IPS DF 19.7 (cell line): ENCODE measurements at regions not wholly inside any gene's neighbourhood (a gene's known extent, or its start where the extent isn't known, plus 50 kb on each side); places are given as distances from the start of the nearest gene placed in this dataset.
"Not testable (repeated sequence)": the region's sequence is repeated elsewhere in the genome, so short reads cannot be mapped to it uniquely, and the experiment has no call there.

Experiments
- DNase-seq: peaks from one replicate; pipeline ENCODE4 v3.0.0-alpha.2; 2013; ENCODE audit warnings: low read depth, low spot score

DNA sequence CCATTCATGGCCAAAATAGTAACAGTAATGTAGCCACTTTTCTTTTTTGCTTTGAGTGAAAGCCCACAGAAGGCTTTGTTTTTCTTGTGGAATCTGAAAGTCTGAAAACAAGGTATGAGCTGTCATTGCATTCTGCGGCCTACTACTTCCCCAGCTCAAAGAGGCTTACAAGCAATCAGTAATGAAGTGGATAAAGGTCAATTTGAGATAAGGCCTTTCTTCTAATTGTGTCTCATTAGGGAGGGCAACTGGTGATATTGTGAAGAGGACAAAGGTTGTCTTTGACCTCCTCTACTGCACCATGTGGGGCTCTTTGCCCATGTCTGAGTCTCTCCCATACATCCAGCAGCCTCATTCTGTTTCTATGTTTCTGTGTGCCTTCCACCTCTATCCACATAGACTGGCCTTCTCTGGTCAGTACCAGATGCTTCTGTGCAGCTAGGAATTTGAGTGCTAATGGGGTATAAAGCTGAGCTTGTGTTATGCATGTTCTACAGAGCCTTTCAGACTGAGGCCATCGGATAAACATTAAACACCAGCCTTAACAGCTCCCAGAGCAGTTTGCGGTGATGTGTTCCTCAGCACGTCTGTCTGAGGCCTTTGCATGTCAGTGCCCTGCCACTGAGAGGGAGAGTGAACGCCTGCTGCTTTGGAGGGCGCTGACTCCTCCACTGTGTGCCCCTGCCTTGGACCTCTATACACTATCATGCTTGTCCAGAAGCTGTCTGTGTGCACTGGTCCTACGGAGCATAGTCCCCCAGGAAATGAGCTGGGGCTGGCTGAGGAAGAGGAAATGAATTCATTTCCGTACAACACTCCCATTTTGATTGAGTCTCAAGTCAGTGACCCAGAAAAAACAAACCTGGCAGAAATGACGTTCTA lies 80.2 kb downstream of the SH2D1A start:
- no peak for DNase-seq

DNA sequence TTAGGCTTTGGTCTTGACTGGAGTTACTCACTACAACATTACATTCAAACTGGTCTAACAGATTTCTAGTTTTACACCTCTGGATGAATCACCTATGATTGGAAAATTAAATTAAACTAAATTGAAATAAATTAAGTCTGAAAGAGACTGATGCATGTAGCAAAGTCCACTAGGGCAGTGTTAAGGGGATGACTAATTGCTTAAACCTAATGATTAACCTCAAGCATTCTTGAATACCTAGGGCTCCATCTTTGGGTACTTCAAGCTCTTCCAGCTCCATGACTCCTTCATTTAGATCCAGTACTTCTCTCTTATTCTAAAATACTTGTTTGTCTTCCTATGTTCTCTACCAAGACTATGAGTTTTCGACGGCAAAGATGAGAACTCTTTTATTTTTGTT lies 86.8 kb downstream of the SH2D1A start:
- DNase-seq: no peak

DNA sequence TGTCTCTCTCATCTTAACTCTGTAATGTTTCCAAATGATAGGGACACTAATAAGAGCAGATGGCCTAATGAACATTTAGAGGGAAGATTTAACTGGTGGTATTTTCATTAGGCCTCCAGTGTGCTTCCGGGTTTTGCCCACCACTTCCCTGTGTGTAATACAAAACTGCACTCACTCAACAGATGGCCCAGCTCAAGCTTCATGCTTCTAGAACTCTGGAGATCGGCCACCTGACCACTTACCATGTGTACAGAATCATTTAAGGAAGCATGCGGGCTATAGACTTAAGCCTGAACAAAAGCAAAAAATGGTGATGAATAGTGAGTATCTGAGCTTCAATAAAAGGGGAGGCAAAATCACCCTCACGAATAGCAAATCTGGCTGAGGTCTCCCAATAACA lies 89.3 kb downstream of the SH2D1A start:
- DNase-seq: no peak

GRCh38 chrX:124440695-124441094 lies 94.3 kb downstream of the SH2D1A start:
- no peak for DNase-seq

DNA sequence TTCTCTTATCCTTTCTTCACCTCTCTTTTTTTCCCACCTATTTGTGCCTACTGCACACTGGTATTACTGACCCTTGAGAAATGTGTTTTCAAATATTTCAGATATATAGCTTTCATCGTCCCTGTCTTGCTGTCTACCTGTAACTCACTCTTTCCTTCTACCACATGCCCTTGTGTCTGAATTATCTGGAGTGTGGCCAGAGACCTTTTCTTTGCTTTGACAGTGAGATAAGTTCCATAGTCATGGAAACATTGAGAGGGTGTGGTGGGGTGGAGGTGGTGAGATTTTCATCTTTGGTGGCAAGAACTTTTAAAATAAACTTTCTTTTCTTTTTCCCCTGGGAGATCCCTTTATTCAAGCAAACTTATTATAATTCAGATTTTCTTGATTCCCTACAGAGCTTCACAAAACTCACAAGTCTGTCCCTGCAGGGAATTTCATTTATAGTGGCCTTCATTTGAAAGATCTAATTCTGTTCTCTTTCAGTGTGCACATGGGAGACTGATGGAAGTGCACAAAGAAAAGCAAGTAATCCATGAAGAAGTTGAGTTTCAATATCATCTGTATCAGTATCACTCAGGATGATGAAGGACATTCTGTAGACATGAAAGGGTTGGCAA lies 95.7 kb downstream of the SH2D1A start:
- no peak for DNase-seq

DNA sequence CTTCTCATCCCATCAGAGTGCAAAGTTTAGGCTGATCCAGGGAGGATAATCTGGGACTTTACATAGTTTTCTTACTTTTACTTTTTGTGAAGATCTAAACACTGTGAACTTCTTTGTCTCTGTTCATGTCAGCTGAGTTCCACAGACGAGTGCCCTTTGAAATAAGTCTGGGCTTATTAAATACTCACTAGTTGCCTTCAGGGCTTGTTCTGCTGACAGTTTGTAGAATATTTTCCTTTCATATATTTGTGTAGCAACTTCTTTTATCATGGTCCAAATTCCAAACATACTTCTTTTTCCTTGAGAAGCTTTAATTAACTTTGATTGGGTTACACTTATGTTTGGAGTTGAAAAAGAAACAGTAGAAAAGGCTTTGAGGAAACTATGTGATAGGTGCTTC lies 109.6 kb downstream of the SH2D1A start:
- DNase-seq: no peak

- not testable (repeated sequence) for DNase-seq
These were observed 113.5 kb downstream of the SH2D1A start for GRCh38 chrX:124459851-124460250.

DNA sequence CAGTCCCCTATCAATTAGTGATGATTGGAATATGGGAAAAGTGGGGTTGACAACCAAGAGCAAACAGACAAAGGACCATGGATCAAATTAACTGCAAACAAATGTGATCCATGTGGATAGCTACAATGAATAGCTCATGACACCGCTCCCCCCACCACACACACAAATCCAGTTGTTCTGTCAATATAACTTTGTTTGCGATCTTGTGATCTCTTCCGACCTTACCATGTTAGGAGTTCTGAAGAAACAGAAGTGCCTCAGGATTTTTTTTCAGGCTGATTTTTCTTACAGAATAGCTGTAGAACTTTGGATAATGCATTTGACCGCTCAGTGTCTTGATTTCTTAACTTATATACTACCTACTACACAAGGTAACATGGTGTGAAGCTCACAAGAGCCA lies 116.6 kb downstream of the SH2D1A start:
- DNase-seq: no peak

DNA sequence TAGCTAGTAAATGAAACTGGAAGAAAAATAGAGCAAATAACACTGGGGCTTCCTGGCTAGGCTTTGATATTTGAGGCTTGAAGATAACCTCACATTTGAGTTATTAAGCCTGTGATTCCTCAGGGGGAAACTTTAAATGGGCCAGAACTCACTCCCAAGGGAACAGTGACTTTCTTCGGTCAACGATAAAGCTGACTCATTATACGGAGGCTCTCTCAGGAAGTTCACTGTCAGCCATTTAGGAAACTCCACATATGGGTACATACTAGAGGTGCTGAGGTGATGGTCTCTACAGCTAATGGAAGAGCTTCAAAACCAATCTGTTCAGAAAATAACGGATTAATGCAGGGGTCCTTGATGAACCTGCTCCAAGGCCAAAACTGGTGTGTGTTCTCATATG lies 120.8 kb downstream of the SH2D1A start:
- DNase-seq: no peak

- DNase-seq: no peak
These were observed 129.0 kb downstream of the SH2D1A start for GRCh38 chrX:124475358-124475757.

DNA sequence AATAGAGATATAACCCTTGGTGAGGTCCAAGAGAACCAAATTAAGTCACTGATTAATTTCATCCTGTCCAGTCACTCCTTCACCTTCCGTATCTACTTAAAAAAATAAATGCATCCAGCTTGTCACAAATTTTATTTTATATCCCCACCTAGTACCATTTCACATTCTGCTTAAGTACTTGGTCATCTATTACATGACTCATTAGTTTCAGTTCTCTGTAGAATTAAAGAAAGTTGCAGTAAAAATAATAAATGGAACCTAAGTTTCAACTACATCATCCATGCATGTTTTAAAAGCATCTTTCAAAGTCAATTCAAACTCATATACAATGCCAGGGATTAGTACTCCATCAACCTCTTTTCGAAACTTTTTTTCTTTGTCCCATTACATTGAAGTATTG lies 130.2 kb downstream of the SH2D1A start:
- no peak for DNase-seq

GRCh38 chrX:124478046-124478445 lies 131.7 kb downstream of the SH2D1A start:
- no peak for DNase-seq

- DNase-seq: no peak
These were observed 142.2 kb downstream of the SH2D1A start for GRCh38 chrX:124488412-124489161.

DNA sequence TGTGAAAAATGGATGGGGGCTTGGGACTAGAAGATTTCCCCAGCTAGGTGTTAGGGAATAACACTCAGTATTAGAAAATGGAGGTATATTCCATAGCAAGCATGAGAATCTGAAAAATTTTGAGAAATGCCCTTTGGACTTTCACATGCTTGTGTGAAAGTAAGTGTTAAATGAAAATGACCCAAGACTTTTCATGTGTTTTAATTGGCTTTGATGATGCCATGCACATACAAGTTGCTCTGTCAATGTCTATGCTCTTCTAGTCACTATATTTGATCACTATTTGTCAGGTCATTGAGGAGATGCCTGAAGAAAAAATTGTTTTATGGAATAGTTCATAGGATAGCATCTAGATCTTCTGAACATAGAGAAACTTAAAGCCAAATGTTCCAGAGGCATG lies 147.6 kb downstream of the SH2D1A start:
- DNase-seq: no peak

DNA sequence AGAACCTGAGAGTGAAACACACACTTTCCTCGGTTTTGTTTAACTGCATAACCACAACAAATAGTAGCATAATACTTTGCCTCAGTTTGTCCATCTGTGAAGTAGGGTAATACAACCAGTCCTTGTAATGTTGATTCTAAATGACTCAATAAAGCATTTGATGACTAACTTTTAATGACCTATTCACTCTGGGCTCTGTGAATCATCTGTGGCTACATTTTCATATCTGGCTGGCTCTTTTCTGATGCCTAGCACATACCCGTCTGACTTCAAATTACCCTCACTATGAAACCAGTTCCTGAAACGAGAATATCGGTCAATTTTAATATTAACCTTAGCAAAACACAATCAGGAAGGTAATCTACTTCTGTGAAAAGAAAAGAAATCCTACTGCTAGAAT lies 151.0 kb downstream of the SH2D1A start:
- DNase-seq: no peak

DNA sequence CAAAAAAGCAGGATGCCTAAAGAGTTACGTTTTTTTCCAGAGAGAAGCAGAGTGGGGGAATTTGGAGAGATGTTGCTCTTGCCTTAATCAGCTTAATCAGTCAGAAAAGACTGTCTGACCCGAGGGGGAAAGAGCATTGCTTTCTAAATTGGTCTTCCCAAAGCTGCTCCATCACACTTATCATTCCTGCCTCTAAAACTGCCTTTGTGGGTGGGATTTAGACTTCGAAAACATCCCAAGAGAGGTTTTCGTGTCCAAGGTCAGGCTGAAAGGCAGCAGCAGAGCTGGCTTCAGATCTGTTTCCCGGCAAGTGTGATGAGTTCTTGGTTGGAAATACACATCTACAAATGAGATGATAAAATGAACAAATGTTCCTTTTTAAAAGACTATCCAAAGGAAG lies 155.2 kb downstream of the SH2D1A start:
- DNase-seq: no peak

- no peak for DNase-seq
These were observed 155.8 kb downstream of the SH2D1A start for GRCh38 chrX:124502166-124502565.

GRCh38 chrX:124502599-124502998 lies 156.2 kb downstream of the SH2D1A start:
- no peak for DNase-seq

GRCh38 chrX:124504111-124504983 lies 158.0 kb downstream of the SH2D1A start:
- no peak for DNase-seq

DNA sequence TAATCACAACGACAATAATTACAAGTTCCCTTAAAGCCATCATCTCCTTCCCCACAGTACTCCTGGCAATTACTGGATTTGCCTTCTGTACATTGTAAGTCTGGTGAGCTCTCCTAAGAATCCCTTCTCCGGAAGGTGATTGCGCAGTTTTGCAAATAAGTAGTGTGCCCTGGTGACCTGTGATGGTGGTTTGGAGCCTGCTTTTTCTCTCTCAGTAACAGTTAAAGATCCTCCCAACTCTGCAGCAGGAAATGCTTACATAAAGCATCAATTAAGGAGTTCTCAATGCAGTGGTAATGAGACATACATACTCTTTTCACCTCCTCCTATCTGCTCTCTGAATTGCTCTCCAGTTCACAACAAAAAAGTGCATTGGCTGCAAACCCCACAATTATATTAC lies 159.7 kb downstream of the SH2D1A start:
- no peak for DNase-seq

DNA sequence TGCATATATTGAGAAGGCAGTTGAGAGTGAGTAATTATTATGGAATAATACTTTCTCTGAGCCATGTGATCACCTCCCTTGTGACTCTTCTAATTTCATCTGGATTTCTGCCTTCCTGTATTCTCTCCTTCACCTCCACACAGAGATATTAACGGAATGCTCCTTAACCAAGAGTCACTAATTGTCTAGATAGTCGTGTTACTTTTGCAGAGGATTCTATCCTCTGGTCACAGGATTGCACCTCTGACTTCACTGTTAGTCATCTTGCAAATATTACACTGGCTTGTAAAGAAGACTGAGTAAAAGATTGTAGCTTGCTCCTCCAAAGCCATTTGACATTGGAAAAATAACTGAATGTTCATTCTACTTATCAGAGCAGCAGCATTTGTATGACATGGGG lies 160.9 kb downstream of the SH2D1A start:
- no peak for DNase-seq

GRCh38 chrX:124518885-124519284 lies 172.5 kb downstream of the SH2D1A start:
- no peak for DNase-seq
